GM19324 (cell line): ENCODE measurements at regions not wholly inside any gene's neighbourhood (a gene's known extent, or its start where the extent isn't known, plus 50 kb on each side); places are given as distances from the start of the nearest gene placed in this dataset.
A peak's percentile ranks its signal among the peaks of the same experiment; 100 is the strongest.

Experiments used
- ATAC-seq: cut with Tn5 transposase; IDR thresholded peaks from one replicate; pipeline ENCODE4 v1.9.1; 2021; ENCODE audit warnings: mild to moderate bottlenecking, moderate library complexity; ENCODE audit not compliant: unreplicated experiment, low FRiP score

DNA sequence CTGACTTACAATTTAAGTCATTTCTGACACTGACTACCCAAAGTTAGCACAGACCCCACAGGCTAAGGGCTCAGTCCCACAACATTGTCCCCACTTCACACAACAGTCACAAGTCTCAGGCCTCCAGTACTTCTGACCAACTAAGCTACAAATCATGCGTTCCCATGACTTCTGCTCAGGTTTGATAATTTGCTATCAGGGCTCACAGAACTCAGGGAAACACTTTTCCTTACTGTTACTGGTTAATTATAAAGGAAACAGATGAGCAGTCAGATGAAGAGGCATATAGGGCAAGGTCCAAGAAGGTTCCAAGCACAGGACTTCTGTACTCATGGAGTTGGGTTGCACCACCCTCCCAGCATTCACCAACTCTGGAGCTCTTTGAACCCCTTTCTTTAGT, 151.2 kb upstream of the TNR start:
- ATAC-seq: no peak

DNA sequence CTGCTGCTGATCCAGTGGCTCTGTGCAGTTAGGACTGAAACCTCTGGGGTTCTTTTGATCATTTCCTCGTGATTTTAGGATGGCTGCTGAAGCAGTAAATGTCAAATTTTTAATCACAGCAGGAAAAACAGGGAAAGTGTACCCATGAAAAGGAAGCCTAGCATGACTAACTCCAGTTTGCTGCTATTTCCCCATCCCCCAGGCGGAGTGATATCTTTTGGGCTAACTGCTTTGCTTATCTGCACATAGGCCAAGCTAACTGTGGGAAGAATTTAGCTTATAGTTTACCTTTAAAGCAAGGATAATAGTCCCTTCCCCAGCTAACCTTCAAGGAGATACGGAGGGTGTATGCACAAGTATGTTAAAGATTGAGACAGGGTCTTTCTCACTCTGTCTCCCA, 149.8 kb upstream of the TNR start:
- no peak for ATAC-seq

DNA sequence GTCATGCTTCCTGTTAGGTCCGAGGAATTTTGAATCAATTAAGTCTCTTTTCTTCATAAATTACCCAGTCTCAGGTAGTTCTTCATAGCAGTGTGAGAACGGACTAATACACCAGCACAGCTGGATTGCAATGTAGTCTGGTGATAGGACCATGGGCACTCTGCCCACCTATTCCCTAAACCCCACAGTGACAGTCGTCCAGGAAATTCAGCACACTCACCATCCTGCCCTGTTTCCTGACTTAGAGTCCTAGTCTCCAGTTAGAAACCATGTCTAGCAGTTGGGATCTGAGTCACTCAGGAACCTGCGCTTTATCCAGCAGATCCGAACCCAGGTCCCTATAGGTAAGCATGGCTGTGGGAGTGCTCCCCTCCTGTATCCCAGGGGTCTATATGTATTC, 149.3 kb upstream of the TNR start:
- ATAC-seq: no peak

DNA sequence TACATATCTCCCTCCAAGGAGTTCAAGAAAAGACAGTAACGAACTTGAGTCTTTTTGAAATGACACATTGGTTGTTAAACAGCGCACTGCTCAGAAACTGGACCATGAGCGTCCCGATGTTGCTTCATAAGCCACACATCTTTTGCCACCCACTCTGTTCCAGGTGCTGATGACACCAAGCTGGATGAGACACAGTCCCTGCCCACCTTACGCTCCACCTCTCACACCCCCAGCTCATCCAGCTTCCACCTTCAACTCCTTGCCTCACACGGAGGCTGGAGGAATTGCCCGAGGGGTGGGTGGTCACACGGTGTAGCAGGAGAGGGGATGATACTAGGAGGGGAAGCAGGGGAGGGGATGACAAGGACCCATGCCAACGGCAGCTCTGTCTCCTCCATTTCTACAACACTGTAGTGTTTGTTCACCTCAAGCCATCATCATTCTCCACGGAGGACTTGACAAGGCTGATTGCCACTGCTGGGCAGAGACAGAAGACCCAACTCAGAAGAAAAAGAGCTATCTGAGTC, 148.5 kb upstream of the TNR start:
- ATAC-seq: no peak

DNA sequence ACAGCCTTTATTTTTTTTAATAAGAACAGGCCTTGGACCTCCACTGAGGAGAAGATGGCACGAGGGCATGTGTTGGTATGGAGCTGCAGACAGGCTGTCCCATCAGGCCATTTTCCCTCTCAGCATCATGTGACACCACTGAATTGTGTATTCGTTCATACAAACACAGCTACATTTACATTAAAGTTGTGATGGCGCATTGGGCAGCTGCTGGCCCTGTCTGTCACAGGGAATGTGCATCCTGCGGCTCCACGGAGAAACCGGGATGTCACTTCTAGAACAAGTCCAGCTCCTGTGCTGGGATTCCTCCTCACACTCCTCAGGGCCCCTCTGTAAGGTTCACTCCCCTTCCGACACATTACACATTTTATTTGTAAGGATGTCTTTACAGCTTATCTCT, 147.6 kb upstream of the TNR start:
- no peak for ATAC-seq

DNA sequence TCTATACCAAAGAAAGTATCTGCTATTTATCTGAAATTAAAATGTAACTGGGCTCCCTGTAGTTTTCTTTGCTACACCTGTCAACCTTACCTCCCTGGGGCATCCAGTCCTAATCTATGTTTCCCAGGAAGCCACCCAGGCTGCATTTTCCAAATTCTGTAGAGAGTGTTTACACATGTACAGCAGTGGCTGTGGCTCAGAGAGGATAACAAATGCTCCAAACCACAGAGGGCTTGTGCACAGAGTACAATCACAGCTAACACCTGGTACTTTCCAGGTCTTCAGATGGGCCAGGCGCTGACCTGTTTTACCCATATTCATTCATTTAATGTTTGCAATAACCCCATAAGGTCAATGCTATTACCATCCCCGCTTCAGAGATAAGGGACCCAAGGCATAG, 146.5 kb upstream of the TNR start:
- ATAC-seq: no peak

DNA sequence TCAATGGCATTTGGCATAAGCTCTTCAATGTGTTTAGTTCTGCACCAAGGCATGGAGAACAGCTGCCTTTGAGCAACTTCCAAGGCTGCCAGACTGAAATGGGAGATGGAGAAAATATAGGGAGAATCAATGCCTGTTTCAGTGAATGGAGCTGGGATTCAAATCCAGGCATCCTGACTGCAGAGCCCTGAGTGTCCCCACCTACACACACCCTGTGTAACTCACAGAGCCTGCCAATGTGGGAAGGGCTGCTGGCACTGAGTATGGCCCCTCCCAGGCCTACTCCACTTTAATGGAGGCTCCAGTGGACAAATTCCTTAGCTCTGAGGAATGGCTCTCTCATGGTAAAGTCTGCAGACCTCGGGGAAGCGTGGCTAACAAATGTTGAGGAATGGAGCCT, 145.6 kb upstream of the TNR start:
- ATAC-seq: no peak

DNA sequence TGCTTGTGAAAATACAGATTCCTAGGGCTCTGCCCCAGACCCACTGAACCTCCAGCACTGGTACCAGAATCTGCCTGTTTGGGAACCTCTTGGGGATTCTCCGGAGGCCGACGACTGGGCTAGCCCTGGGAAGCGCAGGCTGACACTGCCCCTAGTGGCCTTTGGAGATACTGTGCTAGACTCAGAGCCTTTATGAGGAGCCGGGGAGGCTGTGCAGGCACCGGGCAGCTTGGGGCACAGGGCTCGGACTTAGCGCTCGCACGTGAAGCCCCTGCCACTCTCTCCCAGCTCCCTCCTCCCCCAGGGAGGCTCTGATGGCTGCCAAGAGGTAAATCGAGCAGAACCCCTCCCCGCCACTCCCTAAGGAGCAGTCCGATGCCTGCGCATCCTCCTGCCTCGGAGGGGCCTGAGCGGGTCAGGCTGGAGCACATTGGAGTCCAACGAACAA, 144.6 kb upstream of the TNR start:
- no peak for ATAC-seq

DNA sequence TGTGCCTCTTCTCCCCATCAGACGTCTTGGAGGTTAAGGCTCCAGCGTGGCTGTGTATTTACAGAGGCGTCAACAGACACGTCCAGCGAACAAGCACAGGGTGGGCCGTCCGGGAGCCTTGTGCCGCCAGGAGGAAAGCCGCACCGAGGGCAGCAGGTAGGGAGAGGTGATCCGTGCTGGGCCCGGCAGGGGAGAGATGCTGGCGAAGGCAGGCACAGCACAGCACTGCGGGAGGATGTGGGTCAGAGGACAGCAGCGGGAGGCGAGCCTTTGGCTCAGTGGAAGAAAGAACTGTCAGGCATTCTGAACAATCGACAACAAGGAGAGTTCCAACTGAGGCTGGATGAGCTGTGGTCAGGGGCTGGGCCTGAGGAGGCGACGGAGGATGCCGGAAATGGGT, 144.1 kb upstream of the TNR start:
- no peak for ATAC-seq

DNA sequence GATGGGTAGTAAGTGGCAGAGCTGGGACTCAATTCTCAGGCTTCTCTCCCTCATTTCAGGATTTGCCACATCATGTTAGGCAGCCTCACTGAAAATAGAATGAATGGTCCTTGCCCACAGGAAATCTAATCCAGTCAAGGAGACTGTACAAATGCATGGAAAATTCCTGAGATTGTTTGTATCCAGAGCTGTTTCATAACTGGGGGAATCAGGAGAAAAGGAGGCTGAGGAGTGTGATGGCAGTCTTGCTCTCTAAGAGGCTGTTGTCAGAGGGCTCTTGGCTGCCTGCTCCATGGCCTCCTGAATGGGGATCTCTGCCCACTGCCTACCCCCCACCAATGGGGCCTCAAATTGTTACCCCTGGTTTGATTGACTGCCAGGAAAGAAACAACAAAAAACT, 141.9 kb upstream of the TNR start:
- no peak for ATAC-seq

DNA sequence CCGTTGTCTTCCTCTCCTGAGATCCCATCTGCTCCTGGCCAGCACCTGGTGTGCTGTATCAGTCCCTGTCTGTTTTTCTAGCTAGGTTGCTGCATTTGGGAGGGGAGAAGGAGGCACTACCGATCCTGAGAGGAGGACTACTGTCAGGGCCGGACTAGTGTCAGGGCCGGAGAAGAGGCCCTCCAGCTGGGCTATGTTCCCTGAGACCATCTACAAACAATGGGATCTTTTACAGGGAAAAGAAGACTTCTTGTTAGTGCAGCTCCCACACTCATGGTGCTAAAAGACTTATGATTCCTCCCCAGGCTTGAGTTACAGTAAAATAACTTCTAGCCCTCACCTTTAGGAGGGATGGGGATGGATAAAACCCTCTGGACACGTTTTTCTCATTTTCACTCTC, 141.0 kb upstream of the TNR start:
- no peak for ATAC-seq

DNA sequence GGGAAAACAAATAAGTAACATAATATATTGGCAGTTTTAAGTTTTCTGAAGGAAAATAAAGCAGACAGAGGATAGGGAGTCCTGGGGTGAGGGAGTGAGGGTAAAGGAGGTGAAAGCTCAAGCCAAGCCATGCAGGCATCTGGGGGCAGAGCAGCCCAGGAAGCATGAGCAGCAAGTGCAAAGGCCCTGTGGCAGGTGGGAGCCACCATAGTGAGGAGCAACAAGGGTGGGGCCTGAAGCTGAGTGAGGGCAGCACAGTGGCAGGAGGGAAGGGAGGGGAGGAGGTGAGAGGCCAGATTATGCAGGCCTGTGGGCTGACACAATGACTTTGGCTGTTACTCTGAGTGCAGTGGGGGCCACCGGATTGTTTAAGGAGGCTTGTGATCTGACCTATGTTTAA, 138.8 kb upstream of the TNR start:
- no peak for ATAC-seq

DNA sequence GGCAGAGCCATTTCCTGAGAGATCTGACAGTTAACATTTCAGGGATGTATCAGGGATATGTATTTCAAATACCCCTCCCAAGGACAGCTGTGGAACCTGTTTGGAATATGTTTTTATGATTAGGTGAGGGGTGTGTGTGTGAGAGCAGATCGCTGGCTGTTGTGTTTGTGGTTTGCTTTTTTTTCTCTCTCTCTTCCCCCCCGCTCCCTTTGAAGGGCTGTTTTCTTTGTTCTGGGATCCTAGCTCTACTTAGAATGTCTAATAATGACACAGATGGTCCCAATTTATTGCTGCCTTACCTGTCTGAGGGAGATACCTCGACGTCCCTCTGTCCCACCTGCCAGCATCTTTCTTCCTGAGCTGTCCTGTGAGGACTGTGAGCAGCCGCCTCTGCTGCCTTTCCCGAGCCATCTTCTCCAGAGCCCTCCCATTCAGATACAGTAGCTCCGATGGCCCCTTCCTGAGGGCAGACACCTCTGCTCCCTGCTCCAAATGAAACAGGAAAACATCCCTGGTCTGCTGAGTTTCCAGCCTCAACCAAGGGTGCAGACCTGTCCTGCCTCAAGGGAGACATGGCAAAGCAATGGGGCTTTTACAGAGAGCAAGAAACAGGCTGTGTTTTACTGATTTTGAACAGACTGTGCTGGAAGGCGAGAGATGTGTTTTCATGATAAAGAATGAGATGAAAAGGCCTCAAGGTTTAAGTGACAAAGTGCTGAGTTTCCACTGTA, 138.0 kb upstream of the TNR start:
- no peak for ATAC-seq

DNA sequence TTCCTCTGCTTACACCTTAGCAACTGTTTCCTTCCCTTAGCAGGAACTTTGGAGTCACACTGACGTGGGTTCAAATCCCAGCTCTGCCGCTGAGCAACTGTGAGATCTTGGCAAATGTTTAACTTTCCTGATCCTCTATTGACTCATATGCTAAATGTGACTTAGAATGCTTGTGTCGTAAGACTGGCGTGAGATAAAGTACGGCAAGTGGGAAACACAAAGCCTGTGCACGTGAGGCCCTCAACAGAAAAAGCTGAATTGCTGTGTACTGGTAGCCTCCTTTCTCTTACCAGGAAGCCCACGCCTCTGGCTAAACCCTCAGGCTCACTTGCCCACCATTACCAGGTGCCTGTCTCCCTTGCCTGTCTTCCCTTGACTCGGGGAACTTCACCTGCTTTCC, 135.4 kb upstream of the TNR start:
- no peak for ATAC-seq

DNA sequence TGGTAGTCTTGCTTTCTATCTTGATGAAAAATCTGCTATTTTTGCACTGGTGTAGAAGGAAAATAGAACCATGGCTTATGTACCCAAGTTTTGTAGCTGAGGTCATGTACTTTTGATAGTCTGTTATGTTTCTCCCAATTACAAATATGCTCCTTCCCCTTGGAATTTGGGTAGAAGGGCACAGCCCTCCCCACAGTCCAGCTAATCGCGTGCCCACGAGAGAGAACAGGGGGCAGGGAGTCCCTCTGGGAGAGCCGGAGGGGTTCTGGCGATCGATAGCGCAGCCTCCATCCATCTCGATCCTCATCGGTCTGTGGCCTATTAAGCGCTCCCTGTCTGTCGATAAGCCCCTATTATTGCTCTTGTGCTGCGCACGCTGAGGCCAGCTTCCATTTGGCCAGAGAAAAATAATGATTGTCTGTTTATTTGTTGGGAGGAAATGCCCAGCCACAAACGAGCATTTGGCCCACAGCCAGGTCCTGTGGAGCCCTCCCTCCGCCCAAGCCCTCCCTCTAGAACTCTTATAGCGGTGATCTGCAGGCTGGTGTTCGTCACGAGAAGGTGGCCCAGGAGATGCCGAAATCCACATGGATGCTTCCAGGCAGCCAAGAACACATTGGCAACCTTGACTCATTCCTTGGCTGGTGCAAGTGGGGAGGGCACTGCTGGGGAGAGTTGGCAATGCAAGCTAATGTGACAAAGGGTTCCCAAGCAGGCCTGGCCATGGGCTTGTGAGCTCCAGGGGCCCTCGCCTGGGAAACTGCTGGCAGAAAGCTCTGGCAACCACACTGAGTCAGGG, 134.7 kb upstream of the TNR start:
- ATAC-seq: no peak

DNA sequence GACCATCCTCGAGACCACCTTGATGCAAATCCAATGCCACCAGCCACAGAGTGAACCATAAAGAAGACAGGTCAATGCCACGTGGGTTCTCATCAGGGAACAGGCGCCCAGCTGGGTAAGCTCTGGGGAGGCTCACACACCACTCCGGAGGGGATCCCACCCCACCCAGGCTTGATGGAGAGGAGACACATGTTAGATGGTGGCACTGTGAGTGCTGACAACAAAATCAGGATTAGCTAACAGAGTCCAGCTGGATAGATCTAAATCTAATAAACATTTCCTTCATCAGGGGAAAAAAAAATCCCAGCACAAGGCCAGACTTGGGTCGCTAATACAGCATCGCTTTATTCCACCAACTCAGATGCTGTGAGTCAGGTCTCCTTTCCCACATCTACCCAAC, 132.2 kb upstream of the TNR start:
- ATAC-seq: no peak

DNA sequence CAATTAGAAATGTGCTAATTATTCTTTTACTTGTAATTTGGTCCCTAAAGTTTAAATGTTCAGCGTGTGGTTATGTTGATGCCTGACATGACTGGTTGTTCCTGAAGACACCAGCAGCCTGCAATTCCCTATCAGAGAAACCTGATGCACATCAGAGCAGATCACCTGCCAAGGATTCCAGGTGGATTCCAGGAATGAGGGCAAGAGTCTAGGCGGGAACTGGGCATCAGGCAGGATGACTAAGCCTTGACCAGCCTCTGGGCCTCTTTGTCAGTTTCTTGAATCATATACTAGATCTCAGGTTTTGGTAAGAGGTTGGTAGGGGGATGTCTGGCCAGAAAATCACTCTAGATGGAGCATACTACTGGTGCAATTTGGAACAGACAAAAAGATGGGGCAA, 130.7 kb upstream of the TNR start:
- ATAC-seq: no peak

DNA sequence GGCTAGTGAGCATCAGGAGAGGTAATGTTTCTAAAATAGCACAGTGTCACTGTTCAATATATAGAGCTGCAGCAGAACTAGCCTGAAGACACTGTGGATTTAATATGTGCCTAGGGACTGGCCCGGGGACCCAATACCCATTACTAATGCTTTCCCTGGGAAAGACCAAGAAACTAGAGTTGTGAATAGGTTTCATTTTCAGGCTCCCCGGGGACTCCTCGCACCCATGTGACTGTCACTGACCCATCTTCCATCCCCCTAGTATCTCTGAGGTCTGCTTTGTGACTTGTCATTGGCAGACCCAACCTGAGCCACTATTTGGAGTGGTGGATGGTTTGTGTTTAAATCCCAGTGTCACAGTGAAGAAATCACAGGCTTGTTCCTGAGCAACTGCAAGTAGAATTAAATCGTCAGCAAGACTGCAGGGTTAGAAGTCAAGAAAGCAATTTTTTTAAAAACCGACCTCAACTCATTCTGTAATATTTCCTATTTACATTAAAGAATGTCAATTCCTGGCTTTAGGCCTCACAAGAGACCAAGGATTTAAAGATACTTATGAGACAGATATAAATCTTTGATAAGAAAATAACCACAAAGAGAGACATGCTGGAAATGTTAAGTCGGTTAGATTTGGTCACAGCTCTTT, 130.0 kb upstream of the TNR start:
- peak; percentile 61 for ATAC-seq

DNA sequence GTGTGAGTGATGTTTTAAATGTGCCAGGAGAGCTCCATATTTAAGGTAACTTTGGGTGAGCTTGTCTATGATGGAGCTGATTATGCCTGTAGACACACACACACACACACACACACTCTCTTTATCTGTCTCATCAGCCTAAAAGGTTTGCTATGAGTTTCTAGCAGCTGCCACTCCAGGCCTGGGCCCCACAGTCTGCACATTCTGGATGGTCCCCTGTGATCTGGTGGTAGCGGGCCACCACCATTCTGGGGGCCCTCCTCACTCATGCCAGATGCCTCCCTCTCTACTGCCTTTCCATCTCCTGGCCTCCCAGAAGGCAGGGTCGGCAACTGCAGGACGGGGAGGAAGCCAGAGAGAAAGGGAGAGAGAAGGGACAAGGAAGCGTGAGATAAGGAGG, 129.2 kb upstream of the TNR start:
- no peak for ATAC-seq

DNA sequence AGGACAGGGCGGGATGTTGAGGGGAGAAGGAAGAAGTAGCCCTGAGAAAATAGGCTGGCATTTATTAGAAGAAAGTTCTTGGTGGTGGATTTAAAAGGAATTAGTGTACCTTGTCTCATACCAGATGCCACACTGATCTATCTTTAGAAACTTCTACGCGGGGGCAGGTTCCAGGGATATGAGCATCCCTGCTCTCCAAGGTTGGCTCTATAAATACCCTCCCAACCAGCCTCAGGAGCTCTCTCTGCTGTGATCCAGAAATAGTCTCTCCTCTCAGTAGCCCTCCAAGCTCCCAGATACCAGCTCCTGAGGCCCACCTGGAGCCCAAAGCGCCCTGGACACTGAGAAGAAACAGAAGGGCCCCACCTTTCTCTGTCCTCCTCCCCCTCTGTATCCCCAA, 128.3 kb upstream of the TNR start:
- ATAC-seq: no peak

DNA sequence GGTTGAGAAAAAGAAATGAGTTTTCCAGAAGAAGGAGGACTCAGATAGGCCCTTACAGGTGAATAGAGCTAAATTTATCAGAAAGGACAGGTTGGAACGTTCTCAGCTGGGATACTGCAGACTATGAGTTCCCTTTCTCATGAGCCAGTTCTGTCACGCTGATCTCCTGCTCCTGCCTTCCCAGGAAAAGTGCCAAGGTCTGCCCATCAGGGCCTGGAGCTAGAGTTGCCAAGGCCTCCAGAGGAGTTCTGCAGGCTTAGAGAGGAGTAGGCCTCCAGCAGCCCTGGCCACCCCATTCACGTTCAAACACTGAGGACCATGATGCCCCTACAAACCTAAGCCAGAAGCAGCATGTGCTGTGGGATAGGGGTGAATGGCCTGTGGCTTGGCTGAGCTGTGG, 126.8 kb upstream of the TNR start:
- ATAC-seq: no peak

DNA sequence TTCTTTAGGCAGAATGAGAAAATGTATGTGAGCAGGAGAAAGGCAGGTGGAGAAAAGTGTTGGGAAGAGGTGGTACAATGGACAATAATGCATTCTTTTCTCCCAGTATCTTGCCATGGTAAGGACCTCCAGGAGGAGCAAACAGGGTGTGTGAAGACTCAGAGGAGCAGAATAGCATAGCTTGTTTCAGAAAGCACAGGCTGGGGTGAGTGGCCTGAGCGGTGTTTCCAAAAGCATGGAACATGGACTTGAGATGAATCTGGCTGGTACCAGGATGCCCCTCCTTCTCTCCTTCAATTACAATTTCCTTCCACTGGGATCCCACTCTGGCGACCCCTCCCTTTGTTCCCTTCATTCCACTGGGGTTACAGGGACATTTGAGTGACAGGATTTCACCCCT, 123.4 kb upstream of the TNR start:
- ATAC-seq: no peak
